Activated CD4-positive, alpha-beta T cell treated with anti-CD3 and anti-CD28 coated beads, Interleukin-2, Interleukin-4, amounts not matched to agents 100 ng/mL and 50 ng/mL, durations not matched to agents 16 hours and 8 hours (primary cell): ENCODE measurements at regions not wholly inside any gene's neighbourhood (a gene's known extent, or its start where the extent isn't known, plus 50 kb on each side); places are given as distances from the start of the nearest gene placed in this dataset.
A peak's percentile ranks its signal among the peaks of the same experiment; 100 is the strongest.
"Not testable (repeated sequence)": the region's sequence is repeated elsewhere in the genome, so short reads cannot be mapped to it uniquely, and the experiment has no call there.

Experiments used
- DNase-seq: peaks from one replicate; pipeline ENCODE4 v3.0.0-alpha.2; 2020; ENCODE audit warnings: low spot score

DNA sequence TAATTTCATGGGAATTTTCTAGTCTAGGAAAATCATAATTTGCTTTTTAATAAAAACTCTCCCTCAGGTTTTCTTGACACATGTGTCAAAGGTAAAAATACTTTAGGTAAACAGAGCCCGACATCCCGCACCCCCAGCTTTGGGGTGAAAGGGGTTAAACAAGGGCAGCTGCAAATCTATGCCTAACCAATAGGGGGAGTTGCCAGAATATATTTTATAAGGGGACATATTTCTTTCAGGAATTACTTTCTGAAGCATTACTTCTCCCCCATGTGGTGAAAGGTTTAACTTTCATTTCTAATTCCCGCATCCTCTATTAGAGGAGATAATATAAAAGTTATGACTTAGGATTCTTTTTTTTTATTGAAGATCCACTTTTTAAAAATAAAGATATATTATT, 53.9 kb upstream of the HEPH start:
- DNase-seq: peak; percentile 33

DNA sequence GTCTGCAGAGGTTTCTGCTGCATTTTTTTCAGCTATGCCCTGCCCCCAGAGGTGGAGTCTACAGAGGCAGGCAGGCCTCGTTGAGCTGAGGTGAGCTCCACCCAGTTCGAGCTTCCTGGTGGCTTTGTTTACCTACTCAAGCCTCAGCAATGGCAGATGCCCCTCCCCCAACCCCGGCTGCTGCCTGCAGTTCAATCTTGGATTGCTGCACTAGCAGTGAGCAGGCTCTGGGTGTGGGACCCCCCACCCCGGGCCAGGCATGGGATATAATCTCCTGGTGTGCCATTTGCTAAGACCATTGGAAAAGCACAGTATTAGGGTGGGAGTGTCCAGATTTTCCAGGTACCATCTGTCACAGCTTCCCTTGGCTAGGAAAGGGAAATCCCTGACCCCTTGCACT, 56.2 kb upstream of the HEPH start:
- not testable (repeated sequence) for DNase-seq

DNA sequence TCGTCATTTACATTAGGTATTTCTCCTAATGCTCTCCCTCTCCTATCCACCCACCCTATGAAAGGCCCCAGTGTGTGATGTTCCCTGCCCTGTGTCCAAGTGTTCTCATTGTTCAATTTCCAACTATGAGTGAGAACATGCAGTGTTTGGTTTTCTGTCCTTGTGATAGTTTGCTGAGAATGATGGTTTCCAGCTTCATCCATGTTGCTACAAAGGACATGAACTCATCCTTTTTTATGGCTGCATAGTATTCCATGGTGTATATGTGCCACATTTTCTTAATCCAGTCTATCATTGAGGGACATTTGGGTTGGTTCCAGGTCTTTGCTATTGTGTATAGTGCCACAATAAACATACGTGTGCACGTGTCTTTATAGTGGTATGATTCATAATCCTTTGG, 61.6 kb upstream of the HEPH start:
- not testable (repeated sequence) for DNase-seq

DNA sequence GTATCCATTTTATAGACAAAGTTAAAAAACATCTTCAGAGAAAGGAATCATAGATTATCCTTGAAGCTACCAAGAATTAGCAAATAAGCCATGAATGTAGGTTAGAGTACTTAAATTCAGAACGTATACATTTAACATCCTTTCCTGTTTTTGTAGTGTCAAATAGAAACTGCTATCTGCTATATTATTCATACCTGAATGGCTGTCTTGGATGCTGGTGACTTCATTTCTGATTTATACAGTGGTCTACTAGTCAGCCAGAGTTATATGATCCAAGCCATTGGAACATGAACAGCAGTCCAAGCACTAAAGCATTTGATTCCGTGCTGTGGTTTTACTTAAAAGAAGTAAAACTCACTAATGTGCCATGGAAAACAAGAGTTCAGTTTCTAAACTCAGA, 58.3 kb upstream of the VSIG4 start:
- DNase-seq: no peak

DNA sequence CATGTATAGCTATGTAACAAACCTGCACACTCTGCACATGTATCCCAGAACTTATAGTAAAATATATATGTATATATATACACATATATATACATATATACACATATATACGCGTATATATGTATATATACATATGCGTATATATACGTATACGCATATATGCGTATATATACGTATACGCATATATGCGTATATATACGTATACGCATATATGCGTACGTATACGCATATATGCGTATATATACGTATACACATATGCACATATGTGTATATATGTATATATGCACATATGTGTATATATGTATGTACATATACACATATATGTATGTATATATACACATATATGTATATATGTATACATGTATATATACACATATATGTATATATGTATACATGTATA, 57.1 kb upstream of the VSIG4 start:
- not testable (repeated sequence) for DNase-seq

DNA sequence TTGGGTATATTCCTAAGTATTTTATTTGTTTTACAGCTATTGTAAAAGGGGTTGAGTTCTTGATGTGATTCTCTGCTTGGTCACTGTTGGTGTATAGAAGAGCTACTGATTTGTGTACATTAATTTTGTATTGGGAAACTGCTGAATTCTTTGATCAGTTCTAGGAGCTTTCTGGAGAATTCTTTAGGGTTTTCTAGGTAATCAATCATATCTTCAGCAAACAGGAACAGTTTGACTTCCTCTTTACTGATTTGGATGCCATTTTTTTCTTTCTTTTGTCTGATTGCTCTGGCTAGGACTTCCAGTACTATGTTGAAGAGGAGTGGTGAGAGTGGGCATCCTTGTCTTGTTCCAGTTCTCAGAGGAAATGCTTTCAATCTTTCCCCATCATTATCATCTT, 50.1 kb upstream of the VSIG4 start:
- not testable (repeated sequence) for DNase-seq
